ENCODE measurements at regions not wholly inside any gene's neighbourhood (a gene's known extent, or its start where the extent isn't known, plus 50 kb on each side); places are given as distances from the start of the nearest gene placed in this dataset.
"Not testable (repeated sequence)": the region's sequence is repeated elsewhere in the genome, so short reads cannot be mapped to it uniquely, and the experiment has no call there.

- DNase-seq (ENCODE audit: low read depth, low spot score): no peak
Measured at GRCh38 chr14:105914738-105915385, 388.5 kb downstream of the TMEM121 start.

- DNase-seq (ENCODE audit: low read depth, low spot score): not testable (repeated sequence)
Measured at GRCh38 chr14:105915546-105915945, 389.2 kb downstream of the TMEM121 start.

- not testable (repeated sequence) for DNase-seq (ENCODE audit: low read depth, low spot score)
Measured at GRCh38 chr14:105917136-105917932, 391.0 kb downstream of the TMEM121 start.

- DNase-seq (ENCODE audit: low read depth, low spot score): no peak
Measured at GRCh38 chr14:105917933-105918436, 391.6 kb downstream of the TMEM121 start.

GRCh38 chr14:105918496-105919262 is 392.3 kb downstream of the TMEM121 start:
- DNase-seq (ENCODE audit: low read depth, low spot score): no peak

GRCh38 chr14:105919458-105920150 is 393.2 kb downstream of the TMEM121 start:
- no peak for DNase-seq (ENCODE audit: low read depth, low spot score)

- not testable (repeated sequence) for DNase-seq (ENCODE audit: low read depth, low spot score)
Measured at GRCh38 chr14:105920151-105920700, 393.8 kb downstream of the TMEM121 start.

GRCh38 chr14:105920803-105921755 is 394.7 kb downstream of the TMEM121 start:
- not testable (repeated sequence) for DNase-seq (ENCODE audit: low read depth, low spot score)

- not testable (repeated sequence) for DNase-seq (ENCODE audit: low read depth, low spot score)
Measured at GRCh38 chr14:105921781-105922180, 395.4 kb downstream of the TMEM121 start.

GRCh38 chr14:105923520-105924191 is 397.3 kb downstream of the TMEM121 start:
- not testable (repeated sequence) for DNase-seq (ENCODE audit: low read depth, low spot score)

- no peak for DNase-seq (ENCODE audit: low read depth, low spot score)
Measured at GRCh38 chr14:105924951-105925591, 398.7 kb downstream of the TMEM121 start.

GRCh38 chr14:105925615-105926372 is 399.4 kb downstream of the TMEM121 start:
- no peak for DNase-seq (ENCODE audit: low read depth, low spot score)

- DNase-seq (ENCODE audit: low read depth, low spot score): no peak
Measured at GRCh38 chr14:105926373-105927095, 400.2 kb downstream of the TMEM121 start.

GRCh38 chr14:105927096-105928060 is 401.0 kb downstream of the TMEM121 start:
- DNase-seq (ENCODE audit: low read depth, low spot score): no peak

- DNase-seq (ENCODE audit: low read depth, low spot score): not testable (repeated sequence)
Measured at GRCh38 chr14:105928171-105929111, 402.1 kb downstream of the TMEM121 start.

Measured in astrocyte of the hippocampus (primary cell).